ENCODE measurements at regions not wholly inside any gene's neighbourhood (a gene's known extent, or its start where the extent isn't known, plus 50 kb on each side); places are given as distances from the start of the nearest gene placed in this dataset.

GRCh38 chr19:28199323-28199722 is 1013.6 kb downstream of the UQCRFS1 start:
- DNase-seq (ENCODE audit: extremely low spot score): no peak
- ChIA-PET CTCF (no interaction called here), POLR2A (no interaction called here)
- TF ChIP-seq, protein P1, sequence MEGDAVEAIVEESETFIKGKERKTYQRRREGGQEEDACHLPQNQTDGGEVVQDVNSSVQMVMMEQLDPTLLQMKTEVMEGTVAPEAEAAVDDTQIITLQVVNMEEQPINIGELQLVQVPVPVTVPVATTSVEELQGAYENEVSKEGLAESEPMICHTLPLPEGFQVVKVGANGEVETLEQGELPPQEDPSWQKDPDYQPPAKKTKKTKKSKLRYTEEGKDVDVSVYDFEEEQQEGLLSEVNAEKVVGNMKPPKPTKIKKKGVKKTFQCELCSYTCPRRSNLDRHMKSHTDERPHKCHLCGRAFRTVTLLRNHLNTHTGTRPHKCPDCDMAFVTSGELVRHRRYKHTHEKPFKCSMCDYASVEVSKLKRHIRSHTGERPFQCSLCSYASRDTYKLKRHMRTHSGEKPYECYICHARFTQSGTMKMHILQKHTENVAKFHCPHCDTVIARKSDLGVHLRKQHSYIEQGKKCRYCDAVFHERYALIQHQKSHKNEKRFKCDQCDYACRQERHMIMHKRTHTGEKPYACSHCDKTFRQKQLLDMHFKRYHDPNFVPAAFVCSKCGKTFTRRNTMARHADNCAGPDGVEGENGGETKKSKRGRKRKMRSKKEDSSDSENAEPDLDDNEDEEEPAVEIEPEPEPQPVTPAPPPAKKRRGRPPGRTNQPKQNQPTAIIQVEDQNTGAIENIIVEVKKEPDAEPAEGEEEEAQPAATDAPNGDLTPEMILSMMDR (IDR thresholded peaks at IDR 0.05; ENCODE audit: control extremely low read depth, extremely low read depth, low read depth, missing control alignments): no peak

GRCh38 chr19:28196961-28197360 is 1016.0 kb downstream of the UQCRFS1 start:
- no peak for DNase-seq (ENCODE audit: extremely low spot score)
- ChIA-PET POLR2A (no interaction called here), CTCF (no interaction called here)
- TF ChIP-seq, protein P1 (IDR thresholded peaks at IDR 0.05; ENCODE audit: control extremely low read depth, extremely low read depth, low read depth, missing control alignments): no peak

DNA sequence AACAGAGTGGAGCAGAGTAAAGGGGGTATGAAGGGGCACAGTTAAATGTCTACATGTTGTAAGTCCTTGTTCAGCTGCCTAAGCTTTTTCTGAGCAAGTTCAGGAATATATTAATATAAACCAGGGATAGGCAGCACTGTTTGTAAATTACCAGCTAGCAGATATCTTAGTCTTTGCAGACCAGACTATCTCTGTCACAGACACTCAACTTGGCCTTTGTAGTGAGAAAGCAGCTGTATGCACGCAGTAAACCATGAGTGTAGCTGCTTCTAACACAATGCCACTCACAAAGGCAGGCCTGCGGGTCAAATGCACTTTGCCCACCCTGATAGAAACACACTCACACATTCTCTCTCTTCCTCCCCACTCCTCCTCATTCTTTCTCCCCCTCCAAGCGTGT is 1016.9 kb downstream of the UQCRFS1 start:
- DNase-seq (ENCODE audit: extremely low spot score): no peak
- ChIA-PET POLR2A (no interaction called here), CTCF (no interaction called here)
- TF ChIP-seq, protein P1 (IDR thresholded peaks at IDR 0.05; ENCODE audit: control extremely low read depth, extremely low read depth, low read depth, missing control alignments): no peak

DNA sequence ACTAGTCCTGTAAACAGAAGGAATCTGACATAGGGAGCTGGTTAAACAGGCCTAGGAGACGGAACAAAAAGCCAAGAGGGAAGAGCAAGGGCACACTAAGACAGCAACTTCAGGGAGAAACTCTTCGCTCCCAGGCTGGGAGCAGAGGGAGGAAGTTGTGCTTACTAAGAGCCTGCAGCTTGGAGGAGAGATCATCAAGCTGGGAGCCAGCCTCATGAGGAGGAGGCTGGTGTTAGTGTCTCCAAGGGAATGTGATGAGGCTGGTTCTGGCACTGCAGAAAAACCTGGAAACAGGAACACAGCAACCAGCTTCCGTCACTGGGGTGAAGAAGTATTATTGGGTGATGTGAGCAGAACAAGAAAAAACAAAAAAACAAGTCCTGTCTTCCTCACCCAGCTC is 1027.3 kb downstream of the UQCRFS1 start:
- TF ChIP-seq, protein P1 (IDR thresholded peaks at IDR 0.05; ENCODE audit: control extremely low read depth, extremely low read depth, low read depth, missing control alignments): no peak
- ChIA-PET POLR2A (no interaction called here), CTCF (interaction anchor here (1.2 kb wide), 1 partner anchor 694 kb away, joined by 3 read pairs; no protein-coding TSS in a partner anchor)
- DNase-seq (ENCODE audit: extremely low spot score): no peak

DNA sequence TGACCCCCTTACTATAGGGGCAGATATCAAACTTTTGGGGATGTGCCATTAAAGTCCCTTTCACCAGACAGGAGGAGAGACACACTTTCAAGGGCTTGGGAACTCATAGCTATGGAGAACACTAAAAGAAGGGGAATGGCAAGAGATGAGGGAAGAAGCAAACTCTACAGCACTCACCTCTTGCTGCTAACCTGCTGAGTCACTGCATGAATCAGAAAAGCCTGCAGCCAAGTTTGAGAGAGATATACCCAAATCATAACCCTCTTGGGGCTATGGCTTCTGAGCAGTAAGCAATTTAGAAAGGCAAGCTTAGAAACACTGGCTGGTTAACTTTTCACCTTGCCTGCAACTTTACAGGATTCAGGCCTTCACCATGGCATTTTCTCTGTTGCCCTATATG is 1028.0 kb downstream of the UQCRFS1 start:
- TF ChIP-seq, protein P1 (IDR thresholded peaks at IDR 0.05; ENCODE audit: control extremely low read depth, extremely low read depth, low read depth, missing control alignments): no peak
- CTCF ChIA-PET: interaction anchor here (1.2 kb wide), 1 partner anchor 695 kb away, joined by 3 read pairs; no protein-coding TSS in a partner anchor
- POLR2A ChIA-PET: no interaction called here
- no peak for DNase-seq (ENCODE audit: extremely low spot score)

- POLR2A ChIA-PET: no interaction called here
- CTCF ChIA-PET: no interaction called here
- TF ChIP-seq, protein P1 (IDR thresholded peaks at IDR 0.05; ENCODE audit: control extremely low read depth, extremely low read depth, low read depth, missing control alignments): no peak
- no peak for DNase-seq (ENCODE audit: extremely low spot score)
Measured at GRCh38 chr19:28176193-28176592, 1036.8 kb downstream of the UQCRFS1 start.

DNA sequence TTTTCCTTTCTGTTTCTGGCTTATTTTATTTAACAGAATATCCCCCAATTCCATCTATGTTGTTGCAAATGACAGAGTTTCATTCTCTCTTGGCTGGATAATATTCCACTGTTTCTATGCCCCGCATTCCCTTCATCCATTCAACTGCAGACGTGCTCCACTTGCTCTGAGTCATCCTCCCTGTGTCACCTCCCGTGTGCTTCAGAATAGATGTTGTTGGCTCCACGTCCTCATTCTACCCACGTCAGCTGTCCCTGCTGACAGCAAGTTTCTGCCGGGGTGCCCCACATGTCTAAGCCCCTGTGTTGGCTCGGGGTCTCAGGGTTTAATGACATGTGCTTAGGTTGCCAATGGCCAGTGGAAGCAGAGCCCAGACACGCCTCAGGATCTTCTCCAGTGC is 1041.0 kb downstream of the UQCRFS1 start:
- DNase-seq (ENCODE audit: extremely low spot score): no peak
- TF ChIP-seq, protein P1 (IDR thresholded peaks at IDR 0.05; ENCODE audit: control extremely low read depth, extremely low read depth, low read depth, missing control alignments): no peak
- POLR2A ChIA-PET: no interaction called here
- CTCF ChIA-PET: no interaction called here
